HUDEP-2 (cell line): ENCODE measurements at regions not wholly inside any gene's neighbourhood (a gene's known extent, or its start where the extent isn't known, plus 50 kb on each side); places are given as distances from the start of the nearest gene placed in this dataset.
A peak's percentile ranks its signal among the peaks of the same experiment; 100 is the strongest.

Source experiments
- DNase-seq, 76 experiments: peaks; one replicate each; lab custom pipeline; 2025; ENCODE audit not compliant: unreplicated experiment in 76 of 76; lab: John Stamatoyannopoulos, UW

- peak in 48 of 76 experiments; percentile 3 to 63 (median 24) for DNase-seq
Observed at GRCh38 chr3:10758304-10759037, 57.6 kb upstream of the SLC6A11 start.

GRCh38 chr3:10759495-10759894 lies 56.5 kb upstream of the SLC6A11 start:
- DNase-seq = no peak

- no peak for DNase-seq
Observed at GRCh38 chr3:10760199-10760598, 55.8 kb upstream of the SLC6A11 start.

- DNase-seq = no peak
Observed at GRCh38 chr3:10761583-10761982, 54.4 kb upstream of the SLC6A11 start.

GRCh38 chr3:10762116-10762515 lies 53.9 kb upstream of the SLC6A11 start:
- no peak for DNase-seq

- no peak for DNase-seq
Observed at GRCh38 chr3:10762611-10763247, 53.3 kb upstream of the SLC6A11 start.

- no peak for DNase-seq
Observed at GRCh38 chr3:10763248-10763620, 52.8 kb upstream of the SLC6A11 start.

- DNase-seq = no peak
Observed at GRCh38 chr3:10763817-10764258, 52.2 kb upstream of the SLC6A11 start.

- DNase-seq = no peak
Observed at GRCh38 chr3:10764259-10765051, 51.6 kb upstream of the SLC6A11 start.

GRCh38 chr3:10766049-10766705 lies 49.9 kb upstream of the SLC6A11 start:
- DNase-seq = no peak
